SK-N-DZ (cell line): ENCODE measurements at regions not wholly inside any gene's neighbourhood (a gene's known extent, or its start where the extent isn't known, plus 50 kb on each side); places are given as distances from the start of the nearest gene placed in this dataset.
A peak's percentile ranks its signal among the peaks of the same experiment; 100 is the strongest.

Experiments
- DNase-seq: peaks from one replicate; pipeline ENCODE4 v3.0.0-alpha.2; 2015; ENCODE audit warnings: low spot score

- no peak for DNase-seq
Measured at GRCh38 chr1:229817936-229818335, 191.9 kb downstream of the URB2 start.

- no peak for DNase-seq
Measured at GRCh38 chr1:229819091-229819490, 193.0 kb downstream of the URB2 start.

GRCh38 chr1:229822026-229822425 lies 196.0 kb downstream of the URB2 start:
- DNase-seq = no peak

- DNase-seq = no peak
Measured at GRCh38 chr1:229825042-229825441, 199.0 kb downstream of the URB2 start.

- no peak for DNase-seq
Measured at GRCh38 chr1:229828461-229828860, 202.4 kb downstream of the URB2 start.

GRCh38 chr1:229832695-229833094 lies 206.6 kb downstream of the URB2 start:
- DNase-seq = no peak

- no peak for DNase-seq
Measured at GRCh38 chr1:229834230-229834629, 208.2 kb downstream of the URB2 start.

GRCh38 chr1:229835226-229835625 lies 209.2 kb downstream of the URB2 start:
- DNase-seq = no peak

GRCh38 chr1:229836324-229836723 lies 210.3 kb downstream of the URB2 start:
- no peak for DNase-seq

GRCh38 chr1:229838204-229838603 lies 212.2 kb downstream of the URB2 start:
- no peak for DNase-seq

GRCh38 chr1:229839800-229840199 lies 213.8 kb downstream of the URB2 start:
- DNase-seq = no peak

GRCh38 chr1:229841230-229841629 lies 215.2 kb downstream of the URB2 start:
- DNase-seq = no peak

- no peak for DNase-seq
Measured at GRCh38 chr1:229842302-229843255, 216.5 kb downstream of the URB2 start.

GRCh38 chr1:229843627-229844238 lies 217.7 kb downstream of the URB2 start:
- peak; percentile 44 for DNase-seq

- DNase-seq = no peak
Measured at GRCh38 chr1:229844675-229845074, 218.6 kb downstream of the URB2 start.

- no peak for DNase-seq
Measured at GRCh38 chr1:229845410-229846138, 219.5 kb downstream of the URB2 start.

- DNase-seq = no peak
Measured at GRCh38 chr1:229846351-229846750, 220.3 kb downstream of the URB2 start.

GRCh38 chr1:229848752-229849677 lies 218.0 kb upstream of the GALNT2 start:
- DNase-seq = peak; percentile 44

GRCh38 chr1:229851511-229851910 lies 215.5 kb upstream of the GALNT2 start:
- DNase-seq = no peak

GRCh38 chr1:229853751-229854150 lies 213.3 kb upstream of the GALNT2 start:
- no peak for DNase-seq

GRCh38 chr1:229854620-229855019 lies 212.4 kb upstream of the GALNT2 start:
- no peak for DNase-seq
